WTC11 (cell line): ENCODE measurements at regions not wholly inside any gene's neighbourhood (a gene's known extent, or its start where the extent isn't known, plus 50 kb on each side); places are given as distances from the start of the nearest gene placed in this dataset.
A peak's percentile ranks its signal among the peaks of the same experiment; 100 is the strongest.
"Not testable (repeated sequence)": the region's sequence is repeated elsewhere in the genome, so short reads cannot be mapped to it uniquely, and the experiment has no call there.

Experiments
- ATAC-seq: fragments of 200-7000 bp; cut with Tn5 transposase; 2 replicates; pipeline ENCODE4 v1.10.0; 2021; ENCODE audit warnings: mild to moderate bottlenecking, moderate library complexity
- CTCF ChIA-PET: fragments of 300-600 bp; sonication (Branson Sonifier 250); formaldehyde crosslinking; loops from one replicate; lab custom pipeline; 2021; ENCODE audit warnings: antibody characterized with exemption; lab: Charles Lee
- POLR2A ChIA-PET: fragments of 350-600 bp; sonication (Branson Sonifier 250); formaldehyde crosslinking; loops from one replicate; lab custom pipeline; 2021; ENCODE audit warnings: antibody characterized with exemption; lab: Charles Lee
- DNase-seq: peaks from one replicate; pipeline ENCODE4 v3.0.0; 2021; ENCODE audit warnings: low spot score
- H3K27ac Mint-ChIP-seq: 2 replicates; pipeline ENCODE4 v1.8.0; 2021; ENCODE audit warnings: mixed read lengths
- H3K27me3 Mint-ChIP-seq: 2 replicates; pipeline ENCODE4 v1.8.0; 2021; ENCODE audit warnings: low read depth, mild to moderate bottlenecking, moderate library complexity, mixed read lengths
- H3K36me3 Mint-ChIP-seq: 2 replicates; pipeline ENCODE4 v1.8.0; 2021; ENCODE audit warnings: mixed read lengths
- H3K4me1 Mint-ChIP-seq: 2 replicates; pipeline ENCODE4 v1.8.0; 2022; ENCODE audit warnings: mixed read lengths
- H3K4me3 Mint-ChIP-seq: 2 replicates; pipeline ENCODE4 v1.8.0; 2021; ENCODE audit warnings: mild to moderate bottlenecking, moderate library complexity, mixed read lengths
- H3K9me3 Mint-ChIP-seq: 2 replicates; pipeline ENCODE4 v1.8.0; 2021; ENCODE audit warnings: mixed read lengths
- FOXJ3 ChIP-seq: sonication (generic); formaldehyde crosslinking; IDR thresholded peaks from 2 replicates; pipeline ENCODE4 v1.9.0; 2021; ENCODE audit warnings: missing genetic modification reagents, mild to moderate bottlenecking, borderline replicate concordance
- GRHL2 ChIP-seq: fragments of 250-450 bp; sonication (Bioruptor Pico); IDR thresholded peaks from 2 replicates; pipeline ENCODE4 v1.8.0; 2022; ENCODE audit warnings: mild to moderate bottlenecking, moderate library complexity; ENCODE audit not compliant: insufficient replicate concordance, severe bottlenecking
- NFATC4 ChIP-seq: fragments of 250-450 bp; sonication (Bioruptor Pico); IDR thresholded peaks from 2 replicates; pipeline ENCODE4 v1.9.0; 2021; ENCODE audit warnings: mild to moderate bottlenecking
- NR2C2 ChIP-seq: sonication (generic); formaldehyde crosslinking; IDR thresholded peaks from 2 replicates; pipeline ENCODE4 v1.8.0; 2022; ENCODE audit warnings: mild to moderate bottlenecking, missing genetic modification reagents
- ZNF423 ChIP-seq: fragments of 250-450 bp; sonication (Bioruptor Pico); IDR thresholded peaks from 2 replicates; pipeline ENCODE4 v2.1.2; 2022; ENCODE audit warnings: mild to moderate bottlenecking, moderate library complexity
- TF ChIP-seq, protein P1 (sequence below): sonication (generic); formaldehyde crosslinking; IDR thresholded peaks from 2 replicates; pipeline ENCODE4 v1.8.1; 2023; ENCODE audit warnings: mild to moderate bottlenecking, missing genetic modification reagents, moderate library complexity
- TF ChIP-seq, protein P2 (sequence below): fragments of 250-450 bp; sonication (Bioruptor Pico); IDR thresholded peaks from 2 replicates; pipeline ENCODE4 v1.9.0; 2021; ENCODE audit warnings: mild to moderate bottlenecking, borderline replicate concordance
- TF ChIP-seq, protein P3 (sequence below): fragments of 200-600 bp; IDR thresholded peaks from 2 replicates; pipeline ENCODE4 v1.8.0; 2022; ENCODE audit warnings: antibody characterized with exemption
- TF ChIP-seq, protein P4 (sequence below): sonication (generic); formaldehyde crosslinking; IDR thresholded peaks from 2 replicates; pipeline ENCODE4 v1.8.1; 2023; ENCODE audit warnings: mild to moderate bottlenecking, missing genetic modification reagents
- TF ChIP-seq, protein P5 (sequence below): fragments of 250-450 bp; sonication (Bioruptor Pico); IDR thresholded peaks from 2 replicates; pipeline ENCODE4 v1.9.0; 2021; ENCODE audit warnings: mild to moderate bottlenecking
- TF ChIP-seq, protein P6 (sequence below): sonication (generic); formaldehyde crosslinking; IDR thresholded peaks from 2 replicates; pipeline ENCODE4 v1.8.1; 2023; ENCODE audit warnings: mild to moderate bottlenecking, missing genetic modification reagents, moderate library complexity
- TF ChIP-seq, protein P7 (sequence below): sonication (generic); formaldehyde crosslinking; IDR thresholded peaks from 2 replicates; pipeline ENCODE4 v1.8.1; 2022; ENCODE audit warnings: low read depth, mild to moderate bottlenecking, moderate library complexity, missing genetic modification reagents, borderline replicate concordance

DNA sequence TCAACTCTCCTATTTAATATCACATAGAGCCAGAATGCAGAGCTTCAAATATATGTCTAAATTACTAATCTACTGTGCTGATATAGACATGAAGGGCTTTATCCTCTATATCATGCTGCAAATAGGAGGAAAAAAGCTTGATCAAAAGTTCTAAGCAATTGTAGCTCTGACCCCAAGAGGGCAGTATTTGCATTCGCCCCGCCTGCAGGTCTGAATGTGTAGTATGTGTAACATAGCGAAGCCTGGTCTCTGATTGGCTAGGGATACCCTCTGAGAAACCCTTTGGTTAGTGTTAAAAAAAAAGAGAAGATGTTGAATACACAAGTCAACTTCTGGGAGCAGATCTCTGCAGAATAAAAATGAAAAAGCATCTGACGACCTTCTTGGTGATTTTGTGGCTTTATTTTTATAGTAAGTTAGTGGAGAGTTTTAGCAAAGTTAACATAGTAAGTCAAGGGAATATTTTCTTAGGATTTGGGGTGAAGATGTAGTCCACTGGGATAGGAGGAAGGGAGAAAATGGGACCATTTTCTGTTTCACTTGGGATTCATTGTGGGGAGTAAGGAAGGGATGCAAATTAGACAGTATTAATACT lies 151.6 kb upstream of the OR4E1 start:
- Mint-ChIP-seq H3K4me1 (peaks cover 7% of the 10 kb centered on the region), H3K27ac (no peak overlapping the region), H3K4me3 (no peak overlapping the region), H3K27me3 (peaks cover 11% of the 10 kb centered on the region; the same call in 1 of the 2 replicates), H3K36me3 (no peaks in the 10 kb centered on the region), H3K9me3 (no peaks in the 10 kb centered on the region)
- TF ChIP-seq, protein P1, sequence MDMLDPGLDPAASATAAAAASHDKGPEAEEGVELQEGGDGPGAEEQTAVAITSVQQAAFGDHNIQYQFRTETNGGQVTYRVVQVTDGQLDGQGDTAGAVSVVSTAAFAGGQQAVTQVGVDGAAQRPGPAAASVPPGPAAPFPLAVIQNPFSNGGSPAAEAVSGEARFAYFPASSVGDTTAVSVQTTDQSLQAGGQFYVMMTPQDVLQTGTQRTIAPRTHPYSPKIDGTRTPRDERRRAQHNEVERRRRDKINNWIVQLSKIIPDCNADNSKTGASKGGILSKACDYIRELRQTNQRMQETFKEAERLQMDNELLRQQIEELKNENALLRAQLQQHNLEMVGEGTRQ (CRISPR knock-in tag), result no peak
- TF ChIP-seq, protein P2, sequence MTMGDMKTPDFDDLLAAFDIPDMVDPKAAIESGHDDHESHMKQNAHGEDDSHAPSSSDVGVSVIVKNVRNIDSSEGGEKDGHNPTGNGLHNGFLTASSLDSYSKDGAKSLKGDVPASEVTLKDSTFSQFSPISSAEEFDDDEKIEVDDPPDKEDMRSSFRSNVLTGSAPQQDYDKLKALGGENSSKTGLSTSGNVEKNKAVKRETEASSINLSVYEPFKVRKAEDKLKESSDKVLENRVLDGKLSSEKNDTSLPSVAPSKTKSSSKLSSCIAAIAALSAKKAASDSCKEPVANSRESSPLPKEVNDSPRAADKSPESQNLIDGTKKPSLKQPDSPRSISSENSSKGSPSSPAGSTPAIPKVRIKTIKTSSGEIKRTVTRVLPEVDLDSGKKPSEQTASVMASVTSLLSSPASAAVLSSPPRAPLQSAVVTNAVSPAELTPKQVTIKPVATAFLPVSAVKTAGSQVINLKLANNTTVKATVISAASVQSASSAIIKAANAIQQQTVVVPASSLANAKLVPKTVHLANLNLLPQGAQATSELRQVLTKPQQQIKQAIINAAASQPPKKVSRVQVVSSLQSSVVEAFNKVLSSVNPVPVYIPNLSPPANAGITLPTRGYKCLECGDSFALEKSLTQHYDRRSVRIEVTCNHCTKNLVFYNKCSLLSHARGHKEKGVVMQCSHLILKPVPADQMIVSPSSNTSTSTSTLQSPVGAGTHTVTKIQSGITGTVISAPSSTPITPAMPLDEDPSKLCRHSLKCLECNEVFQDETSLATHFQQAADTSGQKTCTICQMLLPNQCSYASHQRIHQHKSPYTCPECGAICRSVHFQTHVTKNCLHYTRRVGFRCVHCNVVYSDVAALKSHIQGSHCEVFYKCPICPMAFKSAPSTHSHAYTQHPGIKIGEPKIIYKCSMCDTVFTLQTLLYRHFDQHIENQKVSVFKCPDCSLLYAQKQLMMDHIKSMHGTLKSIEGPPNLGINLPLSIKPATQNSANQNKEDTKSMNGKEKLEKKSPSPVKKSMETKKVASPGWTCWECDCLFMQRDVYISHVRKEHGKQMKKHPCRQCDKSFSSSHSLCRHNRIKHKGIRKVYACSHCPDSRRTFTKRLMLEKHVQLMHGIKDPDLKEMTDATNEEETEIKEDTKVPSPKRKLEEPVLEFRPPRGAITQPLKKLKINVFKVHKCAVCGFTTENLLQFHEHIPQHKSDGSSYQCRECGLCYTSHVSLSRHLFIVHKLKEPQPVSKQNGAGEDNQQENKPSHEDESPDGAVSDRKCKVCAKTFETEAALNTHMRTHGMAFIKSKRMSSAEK (CRISPR knock-in tag), result no peak
- TF ChIP-seq, protein P3, sequence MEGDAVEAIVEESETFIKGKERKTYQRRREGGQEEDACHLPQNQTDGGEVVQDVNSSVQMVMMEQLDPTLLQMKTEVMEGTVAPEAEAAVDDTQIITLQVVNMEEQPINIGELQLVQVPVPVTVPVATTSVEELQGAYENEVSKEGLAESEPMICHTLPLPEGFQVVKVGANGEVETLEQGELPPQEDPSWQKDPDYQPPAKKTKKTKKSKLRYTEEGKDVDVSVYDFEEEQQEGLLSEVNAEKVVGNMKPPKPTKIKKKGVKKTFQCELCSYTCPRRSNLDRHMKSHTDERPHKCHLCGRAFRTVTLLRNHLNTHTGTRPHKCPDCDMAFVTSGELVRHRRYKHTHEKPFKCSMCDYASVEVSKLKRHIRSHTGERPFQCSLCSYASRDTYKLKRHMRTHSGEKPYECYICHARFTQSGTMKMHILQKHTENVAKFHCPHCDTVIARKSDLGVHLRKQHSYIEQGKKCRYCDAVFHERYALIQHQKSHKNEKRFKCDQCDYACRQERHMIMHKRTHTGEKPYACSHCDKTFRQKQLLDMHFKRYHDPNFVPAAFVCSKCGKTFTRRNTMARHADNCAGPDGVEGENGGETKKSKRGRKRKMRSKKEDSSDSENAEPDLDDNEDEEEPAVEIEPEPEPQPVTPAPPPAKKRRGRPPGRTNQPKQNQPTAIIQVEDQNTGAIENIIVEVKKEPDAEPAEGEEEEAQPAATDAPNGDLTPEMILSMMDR, result peak; percentile 55; the same call in 1 of the 2 replicates
- TF ChIP-seq, protein P4, sequence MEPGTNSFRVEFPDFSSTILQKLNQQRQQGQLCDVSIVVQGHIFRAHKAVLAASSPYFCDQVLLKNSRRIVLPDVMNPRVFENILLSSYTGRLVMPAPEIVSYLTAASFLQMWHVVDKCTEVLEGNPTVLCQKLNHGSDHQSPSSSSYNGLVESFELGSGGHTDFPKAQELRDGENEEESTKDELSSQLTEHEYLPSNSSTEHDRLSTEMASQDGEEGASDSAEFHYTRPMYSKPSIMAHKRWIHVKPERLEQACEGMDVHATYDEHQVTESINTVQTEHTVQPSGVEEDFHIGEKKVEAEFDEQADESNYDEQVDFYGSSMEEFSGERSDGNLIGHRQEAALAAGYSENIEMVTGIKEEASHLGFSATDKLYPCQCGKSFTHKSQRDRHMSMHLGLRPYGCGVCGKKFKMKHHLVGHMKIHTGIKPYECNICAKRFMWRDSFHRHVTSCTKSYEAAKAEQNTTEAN, result no peak
- peak; percentile 63 for DNase-seq
- ChIA-PET POLR2A (no interaction called here), CTCF (interaction anchor here (0.5 to 2.6 kb wide), 31 partner anchors 11 to 376 kb away, joined by 3 to 29 read pairs (median 4); no protein-coding TSS in a partner anchor)
- ATAC-seq, result peak; percentile 99

DNA sequence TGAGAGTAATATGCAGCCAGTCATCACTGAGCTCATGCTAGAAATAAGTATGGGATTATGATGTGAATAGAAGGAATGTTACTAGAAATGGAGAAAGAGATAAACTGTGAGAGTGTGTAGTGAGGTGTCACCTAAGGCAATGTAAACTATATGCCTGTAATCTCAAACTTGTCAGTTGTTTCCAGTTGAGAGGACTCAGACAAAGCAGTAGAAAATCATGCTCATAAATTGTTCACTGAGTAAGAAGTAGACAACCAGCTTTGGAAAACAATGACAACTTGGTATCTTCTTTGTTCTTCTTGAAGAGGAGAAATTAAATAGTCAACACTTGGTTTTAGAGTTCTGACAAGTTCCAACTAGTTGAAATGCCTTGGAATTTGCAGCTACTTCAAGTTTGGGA lies 148.5 kb upstream of the OR4E1 start:
- Mint-ChIP-seq H3K27ac (no peak overlapping the region), H3K9me3 (peaks cover 12% of the 10 kb centered on the region), H3K36me3 (peaks cover 6% of the 10 kb centered on the region), H3K4me1 (no peaks in the 10 kb centered on the region), H3K27me3 (peaks cover 9% of the 10 kb centered on the region), H3K4me3 (no peak overlapping the region)
- DNase-seq (no peak), ATAC-seq (no peak)
- POLR2A ChIA-PET, result no interaction called here
- CTCF ChIA-PET, result interaction anchor here (1.0 to 2.3 kb wide), 3 partner anchors 13 to 73 kb away, joined by 3 to 7 read pairs (median 3); no protein-coding TSS in a partner anchor
- no peak for TF ChIP-seq ZNF423 (CRISPR knock-in tag)
- no peak for TF ChIP-seq GRHL2 (CRISPR knock-in tag)
- no peak for TF ChIP-seq FOXJ3 (CRISPR knock-in tag)
- no peak for TF ChIP-seq NFATC4 (CRISPR knock-in tag)
- TF ChIP-seq, protein P5, sequence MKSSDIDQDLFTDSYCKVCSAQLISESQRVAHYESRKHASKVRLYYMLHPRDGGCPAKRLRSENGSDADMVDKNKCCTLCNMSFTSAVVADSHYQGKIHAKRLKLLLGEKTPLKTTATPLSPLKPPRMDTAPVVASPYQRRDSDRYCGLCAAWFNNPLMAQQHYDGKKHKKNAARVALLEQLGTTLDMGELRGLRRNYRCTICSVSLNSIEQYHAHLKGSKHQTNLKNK (CRISPR knock-in tag), result no peak

DNA sequence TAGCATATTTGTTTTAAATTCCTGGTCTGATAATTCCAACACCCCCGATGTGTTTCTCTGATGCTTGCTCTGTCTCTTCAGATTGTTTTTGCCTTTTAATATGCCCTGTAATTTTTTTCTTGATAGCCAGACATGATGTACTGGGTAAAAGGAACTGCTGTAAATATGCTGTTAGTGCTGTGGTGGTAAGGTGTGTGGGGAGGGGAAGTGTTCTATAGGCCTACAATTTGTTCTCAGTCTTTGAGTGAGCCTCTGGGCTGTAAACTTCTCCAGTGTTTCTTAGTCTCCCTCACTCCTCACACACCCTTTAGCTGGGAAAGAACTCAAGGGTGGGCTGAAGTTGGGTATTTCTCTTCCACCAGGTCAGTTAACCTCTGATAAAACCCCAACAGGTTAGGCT lies 147.0 kb upstream of the OR4E1 start:
- CTCF ChIA-PET, result interaction anchor here (1.2 kb wide), 1 partner anchor 31 kb away, joined by 7 read pairs; no protein-coding TSS in a partner anchor
- H3K4me1 Mint-ChIP-seq, result no peaks in the 10 kb centered on the region
- H3K9me3 Mint-ChIP-seq, result peaks cover 27% of the 10 kb centered on the region
- ATAC-seq (no peak), DNase-seq (no peak)
- H3K27ac Mint-ChIP-seq, result no peak overlapping the region
- POLR2A ChIA-PET, result no interaction called here
- TF ChIP-seq NR2C2 (CRISPR knock-in tag), result no peak
- TF ChIP-seq, protein P6, sequence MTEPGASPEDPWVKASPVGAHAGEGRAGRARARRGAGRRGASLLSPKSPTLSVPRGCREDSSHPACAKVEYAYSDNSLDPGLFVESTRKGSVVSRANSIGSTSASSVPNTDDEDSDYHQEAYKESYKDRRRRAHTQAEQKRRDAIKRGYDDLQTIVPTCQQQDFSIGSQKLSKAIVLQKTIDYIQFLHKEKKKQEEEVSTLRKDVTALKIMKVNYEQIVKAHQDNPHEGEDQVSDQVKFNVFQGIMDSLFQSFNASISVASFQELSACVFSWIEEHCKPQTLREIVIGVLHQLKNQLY (CRISPR knock-in tag), result no peak
- TF ChIP-seq, protein P7, sequence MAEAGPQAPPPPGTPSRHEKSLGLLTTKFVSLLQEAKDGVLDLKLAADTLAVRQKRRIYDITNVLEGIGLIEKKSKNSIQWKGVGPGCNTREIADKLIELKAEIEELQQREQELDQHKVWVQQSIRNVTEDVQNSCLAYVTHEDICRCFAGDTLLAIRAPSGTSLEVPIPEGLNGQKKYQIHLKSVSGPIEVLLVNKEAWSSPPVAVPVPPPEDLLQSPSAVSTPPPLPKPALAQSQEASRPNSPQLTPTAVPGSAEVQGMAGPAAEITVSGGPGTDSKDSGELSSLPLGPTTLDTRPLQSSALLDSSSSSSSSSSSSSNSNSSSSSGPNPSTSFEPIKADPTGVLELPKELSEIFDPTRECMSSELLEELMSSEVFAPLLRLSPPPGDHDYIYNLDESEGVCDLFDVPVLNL (CRISPR knock-in tag), result no peak
- H3K36me3 Mint-ChIP-seq, result peaks cover 14% of the 10 kb centered on the region
- H3K27me3 Mint-ChIP-seq, result peaks cover 12% of the 10 kb centered on the region
- no peak overlapping the region for H3K4me3 Mint-ChIP-seq

DNA sequence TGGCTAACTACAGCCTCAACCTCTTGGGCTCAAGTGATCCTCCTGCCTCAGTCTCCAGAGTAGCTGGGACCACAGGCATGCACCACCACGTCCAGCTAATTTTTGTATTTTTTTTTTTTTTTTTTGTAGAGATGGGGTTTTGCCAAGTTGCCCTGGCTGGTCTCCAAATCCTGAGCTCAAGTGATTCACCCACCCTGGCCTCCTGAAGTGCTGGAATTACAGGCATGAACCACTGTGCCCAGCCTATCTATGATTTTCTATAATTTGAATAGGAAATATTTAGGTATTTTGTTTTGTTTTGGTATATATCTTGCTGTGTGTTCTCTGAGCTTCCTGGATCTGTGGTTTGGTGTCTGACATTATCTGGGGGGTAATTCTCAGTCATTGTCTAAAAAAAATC lies 146.3 kb upstream of the OR4E1 start:
- not testable (repeated sequence) for ATAC-seq, DNase-seq
- CTCF ChIA-PET, result interaction anchor here (0.6 to 1.2 kb wide), 3 partner anchors 32 to 865 kb away, joined by 3 to 7 read pairs (median 6); no protein-coding TSS in a partner anchor

DNA sequence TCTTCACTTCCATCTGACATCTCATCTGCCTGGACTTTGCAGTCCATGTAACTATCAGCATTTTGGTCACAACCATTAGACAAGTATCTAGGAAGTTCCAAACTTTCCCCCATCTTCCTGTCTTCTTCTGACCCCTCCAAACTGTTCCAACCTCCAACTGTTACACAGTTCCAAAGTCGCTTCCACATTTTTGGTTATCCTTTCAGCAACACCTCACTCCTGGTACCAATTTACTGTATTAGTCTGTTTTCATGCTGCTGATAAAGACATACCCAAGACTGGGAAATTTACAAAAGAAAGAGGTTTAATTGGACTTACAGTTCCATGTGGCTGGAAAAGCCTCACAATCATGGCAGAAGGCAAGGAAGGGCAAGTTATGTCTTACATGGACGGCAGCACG lies 143.4 kb upstream of the OR4E1 start:
- CTCF ChIA-PET, result not testable (repeated sequence)
- peaks cover 12% of the 10 kb centered on the region for H3K27me3 Mint-ChIP-seq

More for the DNA sequence above, 146.3 kb upstream of the OR4E1 start:
- H3K27ac Mint-ChIP-seq, POLR2A ChIA-PET, H3K4me1 Mint-ChIP-seq, H3K4me3 Mint-ChIP-seq: not testable (repeated sequence)
- peaks cover 12% of the 10 kb centered on the region; the same call in 1 of the 2 replicates for H3K27me3 Mint-ChIP-seq
- H3K9me3 Mint-ChIP-seq, result peaks cover 30% of the 10 kb centered on the region
- peaks cover 14% of the 10 kb centered on the region for H3K36me3 Mint-ChIP-seq

More for the DNA sequence above, 143.4 kb upstream of the OR4E1 start:
- H3K4me3 Mint-ChIP-seq, POLR2A ChIA-PET, ATAC-seq, H3K27ac Mint-ChIP-seq, DNase-seq, H3K4me1 Mint-ChIP-seq: not testable (repeated sequence)
- peaks cover 14% of the 10 kb centered on the region for H3K36me3 Mint-ChIP-seq
- H3K9me3 Mint-ChIP-seq, result peaks cover 39% of the 10 kb centered on the region
